Smooth muscle cell of the brain vasculature (primary cell): ENCODE measurements at regions not wholly inside any gene's neighbourhood (a gene's known extent, or its start where the extent isn't known, plus 50 kb on each side); places are given as distances from the start of the nearest gene placed in this dataset.
"Not testable (repeated sequence)": the region's sequence is repeated elsewhere in the genome, so short reads cannot be mapped to it uniquely, and the experiment has no call there.

Source experiments
- DNase-seq: peaks from one replicate; pipeline ENCODE4 v3.0.0-alpha.2; 2012; ENCODE audit warnings: low read depth, low spot score

- no peak for DNase-seq
Observed at GRCh38 chr5:15023266-15023665, 151.7 kb upstream of the ANKH start.

GRCh38 chr5:15021266-15022046, 149.9 kb upstream of the ANKH start:
- no peak for DNase-seq

GRCh38 chr5:15020736-15021135, 149.2 kb upstream of the ANKH start:
- no peak for DNase-seq

GRCh38 chr5:15014809-15015208, 143.2 kb upstream of the ANKH start:
- no peak for DNase-seq

- DNase-seq: peak; percentile 62
Observed at GRCh38 chr5:15013654-15014463, 142.3 kb upstream of the ANKH start.

GRCh38 chr5:15012061-15012460, 140.5 kb upstream of the ANKH start:
- DNase-seq: no peak

- DNase-seq: no peak
Observed at GRCh38 chr5:15010936-15011335, 139.4 kb upstream of the ANKH start.

- peak; percentile 85 for DNase-seq
Observed at GRCh38 chr5:15009420-15009819, 137.8 kb upstream of the ANKH start.

GRCh38 chr5:15008921-15009320, 137.3 kb upstream of the ANKH start:
- DNase-seq: peak; percentile 81

GRCh38 chr5:15008476-15008875, 136.9 kb upstream of the ANKH start:
- peak; percentile 96 for DNase-seq

GRCh38 chr5:15007646-15008045, 136.1 kb upstream of the ANKH start:
- no peak for DNase-seq

GRCh38 chr5:15004506-15004905, 132.9 kb upstream of the ANKH start:
- DNase-seq: no peak

- DNase-seq: peak; percentile 51
Observed at GRCh38 chr5:15003511-15003920, 131.9 kb upstream of the ANKH start.

GRCh38 chr5:15002791-15003190, 131.2 kb upstream of the ANKH start:
- no peak for DNase-seq

- DNase-seq: no peak
Observed at GRCh38 chr5:15002173-15002572, 130.6 kb upstream of the ANKH start.

GRCh38 chr5:15001517-15001916, 129.9 kb upstream of the ANKH start:
- no peak for DNase-seq

- no peak for DNase-seq
Observed at GRCh38 chr5:14998491-14998890, 126.9 kb upstream of the ANKH start.

- DNase-seq: no peak
Observed at GRCh38 chr5:14996997-14997396, 125.4 kb upstream of the ANKH start.

- DNase-seq: no peak
Observed at GRCh38 chr5:14995229-14995628, 123.7 kb upstream of the ANKH start.

GRCh38 chr5:14993459-14994133, 122.0 kb upstream of the ANKH start:
- not testable (repeated sequence) for DNase-seq

GRCh38 chr5:14992751-14993458, 121.3 kb upstream of the ANKH start:
- DNase-seq: not testable (repeated sequence)

GRCh38 chr5:14988223-14988622, 116.6 kb upstream of the ANKH start:
- no peak for DNase-seq
